ENCODE measurements at regions not wholly inside any gene's neighbourhood (a gene's known extent, or its start where the extent isn't known, plus 50 kb on each side); places are given as distances from the start of the nearest gene placed in this dataset.
"Not testable (repeated sequence)": the region's sequence is repeated elsewhere in the genome, so short reads cannot be mapped to it uniquely, and the experiment has no call there.

GRCh38 chr14:104388541-104389325, 190.8 kb upstream of the C14orf180 start:
- no peak for DNase-seq

DNA sequence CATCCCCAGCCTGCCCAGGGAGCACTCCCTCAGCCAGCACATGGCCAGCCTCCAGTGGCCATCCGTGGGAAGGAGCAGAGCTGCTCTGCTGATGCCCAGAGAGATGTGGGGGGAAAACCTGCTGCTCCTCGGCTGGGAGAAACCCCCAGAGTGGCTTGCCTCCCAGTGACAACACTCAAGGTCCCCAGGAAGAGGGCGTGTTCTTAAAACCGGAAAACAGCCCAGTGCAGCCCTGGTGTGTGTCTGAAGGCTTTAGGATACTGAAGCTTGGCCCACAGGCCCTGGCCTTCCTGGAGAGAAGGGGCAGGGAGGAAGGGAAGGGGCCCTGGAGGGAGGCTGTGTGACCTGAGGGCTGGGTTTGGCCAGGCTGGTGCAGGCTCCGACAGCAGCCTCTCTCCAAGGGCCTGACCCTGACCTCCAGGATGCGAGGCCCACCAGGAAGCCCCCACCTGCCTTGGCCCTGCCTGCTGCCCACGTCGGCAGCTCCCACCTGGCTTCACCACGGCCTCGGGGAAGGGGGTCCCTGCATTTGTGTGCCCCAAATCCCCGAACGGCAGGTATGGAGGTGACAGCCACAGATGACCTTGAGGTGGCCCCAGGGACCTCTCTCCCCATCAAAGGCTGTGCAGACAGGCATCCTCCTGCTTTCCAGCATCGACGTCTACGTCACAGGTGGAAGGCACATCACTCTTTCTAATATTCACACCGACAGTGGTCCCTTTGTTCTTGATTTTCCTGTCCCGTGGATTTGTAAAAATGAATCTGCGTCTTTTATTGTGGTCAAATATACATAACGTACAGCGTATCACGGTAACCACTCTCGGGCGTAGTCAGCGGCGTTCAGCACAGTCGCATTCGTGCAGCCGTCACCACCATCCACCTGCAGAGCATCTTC, 190.0 kb upstream of the C14orf180 start:
- peak; percentile 34 for DNase-seq

DNA sequence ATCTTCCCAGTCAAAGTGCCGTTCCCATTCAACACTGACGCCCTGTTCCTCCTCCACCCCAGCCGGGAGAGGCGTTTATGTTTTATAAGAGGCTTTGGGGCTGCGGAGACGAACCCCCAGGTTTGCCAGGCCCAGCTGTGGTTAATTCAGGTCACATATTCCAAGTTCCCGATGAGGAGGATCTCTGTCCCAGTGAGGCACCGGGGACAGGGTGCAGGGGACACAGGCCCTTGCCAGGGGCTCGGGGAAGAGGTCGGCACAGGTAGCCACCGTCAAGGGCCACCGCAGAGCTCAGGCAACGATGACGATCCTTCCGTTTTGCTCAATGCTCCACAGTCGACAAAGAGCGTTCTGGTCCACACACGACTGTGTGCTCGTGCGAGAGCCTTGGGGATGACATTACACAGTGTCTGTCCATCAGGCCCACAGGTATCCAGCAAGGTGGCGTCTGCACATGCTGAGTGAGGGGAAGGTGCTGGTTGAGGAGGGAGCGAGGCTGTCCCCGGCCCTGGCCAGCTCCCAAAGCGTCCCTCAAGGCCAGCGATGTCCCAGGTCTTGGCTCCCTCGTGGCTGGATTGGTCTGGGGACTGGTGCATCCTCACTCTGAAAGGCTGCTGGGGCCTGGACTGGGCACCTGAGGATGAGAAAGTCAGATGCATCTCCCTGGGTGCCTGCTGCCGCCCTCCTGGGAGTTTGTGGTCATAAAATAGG, 189.2 kb upstream of the C14orf180 start:
- DNase-seq = no peak

DNA sequence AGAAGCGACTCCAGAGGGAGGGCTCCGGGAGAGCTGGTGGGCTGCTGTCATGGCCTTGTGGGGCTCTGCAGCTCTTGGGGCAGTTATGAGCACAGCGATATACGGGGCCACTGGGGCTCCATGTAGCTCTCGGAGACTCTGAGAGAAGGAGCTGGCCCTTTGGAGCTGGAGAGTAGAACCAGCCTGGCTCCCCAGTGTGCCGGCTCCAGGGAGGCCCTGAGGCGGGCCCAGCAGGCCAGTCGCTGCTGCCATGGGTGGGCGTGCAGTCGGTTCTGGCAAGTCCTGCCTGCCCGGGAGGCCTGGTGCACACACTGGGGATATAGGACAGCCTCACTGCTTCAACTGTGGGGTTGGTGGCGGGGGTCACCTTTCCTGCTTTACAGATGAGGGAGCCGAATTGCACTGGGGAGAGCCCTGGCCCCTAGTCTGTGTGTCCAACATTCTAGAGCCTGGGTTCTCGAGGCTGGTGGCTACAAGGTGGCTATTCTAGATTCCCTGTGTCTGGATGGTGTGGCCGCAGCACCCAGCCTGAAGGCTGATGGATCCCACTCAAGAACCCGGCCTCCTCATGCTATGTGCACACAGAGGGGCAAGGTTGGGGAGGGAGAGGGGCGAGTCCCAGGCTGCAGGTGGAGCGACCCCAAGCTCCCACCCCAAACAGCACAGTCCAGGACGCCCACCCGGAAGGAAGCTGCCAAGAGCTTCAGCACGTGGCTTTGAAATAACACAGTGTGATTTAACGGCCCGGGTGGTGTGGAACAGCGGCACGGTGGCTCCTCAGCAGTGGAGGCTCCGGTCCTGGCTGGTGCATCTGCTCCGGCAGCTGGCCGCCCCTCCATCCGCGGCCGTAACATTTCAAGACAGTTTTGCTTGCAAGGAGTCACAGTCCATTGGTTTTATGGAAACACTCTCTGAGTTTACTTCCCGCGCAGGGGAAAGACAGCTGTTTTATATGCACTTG, 188.3 kb upstream of the C14orf180 start:
- no peak for DNase-seq

GRCh38 chr14:104392001-104392395, 187.6 kb upstream of the C14orf180 start:
- DNase-seq = no peak

DNA sequence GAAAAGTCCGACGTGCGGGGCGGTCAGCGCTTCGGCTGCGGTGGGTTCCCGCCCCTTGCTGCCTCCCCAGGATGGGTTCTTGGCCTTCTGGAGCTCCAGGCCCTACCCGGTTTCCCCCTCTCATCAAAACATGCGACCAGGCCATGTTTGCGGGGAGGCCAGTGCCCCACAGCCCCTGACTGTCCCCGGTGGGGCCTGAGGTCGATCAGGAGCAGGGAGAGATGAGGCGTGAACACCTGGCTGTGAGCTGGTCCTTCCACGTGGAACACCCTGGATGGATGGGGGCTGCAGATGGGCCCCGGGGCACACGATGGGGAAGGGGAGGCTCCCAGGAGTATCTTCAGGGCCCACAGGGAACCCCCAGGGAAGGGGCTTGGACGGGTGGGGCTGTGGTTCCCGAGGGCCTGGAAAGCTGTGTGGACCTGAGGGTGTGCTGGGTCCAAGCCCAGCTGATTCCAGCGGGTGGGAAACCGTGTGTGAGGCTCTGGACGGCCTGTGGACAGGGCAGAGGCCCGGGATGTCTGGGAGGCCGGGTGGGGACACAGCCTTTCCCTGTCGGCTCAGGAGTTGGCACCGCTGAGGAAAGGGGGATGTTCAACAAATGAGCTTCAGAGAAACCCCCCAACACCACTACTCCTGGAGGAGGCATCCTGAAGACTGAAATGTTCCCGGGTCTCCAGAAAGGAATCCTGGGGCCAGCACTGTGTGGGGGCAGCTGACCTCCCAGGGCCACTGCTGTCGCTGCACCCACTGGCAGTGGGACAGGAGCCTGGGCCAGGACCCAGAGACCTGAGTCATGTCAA, 187.0 kb upstream of the C14orf180 start:
- no peak for DNase-seq

DNA sequence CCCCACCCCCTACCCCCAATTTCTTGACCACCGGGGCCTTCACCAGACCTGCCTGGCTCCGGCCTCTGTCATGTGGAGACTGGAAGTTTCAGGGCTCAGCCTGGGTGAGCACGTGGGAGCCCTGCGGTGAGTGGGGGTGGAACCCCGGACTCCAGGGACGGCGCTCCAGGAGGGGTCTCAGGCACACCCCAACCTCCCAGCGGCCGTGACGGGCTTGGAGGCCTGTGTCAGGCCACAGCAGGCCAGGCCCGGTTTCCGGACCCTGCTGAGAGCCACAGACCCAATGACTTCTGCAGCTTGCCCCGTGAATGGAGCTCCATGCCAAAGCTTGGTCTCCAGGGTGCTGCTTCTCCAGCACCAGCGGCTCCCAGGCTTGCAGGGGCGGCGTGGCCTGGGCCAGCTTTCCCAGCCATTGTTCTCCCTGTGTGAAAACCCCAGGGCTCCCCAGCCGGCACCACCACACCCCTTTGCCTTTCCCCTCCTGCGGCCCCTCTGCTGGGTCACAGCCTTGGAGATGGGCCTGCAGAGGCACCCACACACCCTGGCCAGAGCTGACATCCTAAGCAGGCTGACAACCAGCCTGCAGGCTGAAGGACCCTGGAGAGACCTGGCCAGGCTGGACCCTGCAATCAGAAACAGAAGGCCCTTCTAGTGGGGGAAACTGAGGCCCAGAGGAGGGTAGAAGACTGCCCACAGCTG, 186.2 kb upstream of the C14orf180 start:
- DNase-seq = no peak

- peak; percentile 66 for DNase-seq
These were observed 185.6 kb upstream of the C14orf180 start for GRCh38 chr14:104393898-104394381.

GRCh38 chr14:104394409-104394851, 185.1 kb upstream of the C14orf180 start:
- no peak for DNase-seq

- no peak for DNase-seq
These were observed 184.3 kb upstream of the C14orf180 start for GRCh38 chr14:104395276-104395675.

DNA sequence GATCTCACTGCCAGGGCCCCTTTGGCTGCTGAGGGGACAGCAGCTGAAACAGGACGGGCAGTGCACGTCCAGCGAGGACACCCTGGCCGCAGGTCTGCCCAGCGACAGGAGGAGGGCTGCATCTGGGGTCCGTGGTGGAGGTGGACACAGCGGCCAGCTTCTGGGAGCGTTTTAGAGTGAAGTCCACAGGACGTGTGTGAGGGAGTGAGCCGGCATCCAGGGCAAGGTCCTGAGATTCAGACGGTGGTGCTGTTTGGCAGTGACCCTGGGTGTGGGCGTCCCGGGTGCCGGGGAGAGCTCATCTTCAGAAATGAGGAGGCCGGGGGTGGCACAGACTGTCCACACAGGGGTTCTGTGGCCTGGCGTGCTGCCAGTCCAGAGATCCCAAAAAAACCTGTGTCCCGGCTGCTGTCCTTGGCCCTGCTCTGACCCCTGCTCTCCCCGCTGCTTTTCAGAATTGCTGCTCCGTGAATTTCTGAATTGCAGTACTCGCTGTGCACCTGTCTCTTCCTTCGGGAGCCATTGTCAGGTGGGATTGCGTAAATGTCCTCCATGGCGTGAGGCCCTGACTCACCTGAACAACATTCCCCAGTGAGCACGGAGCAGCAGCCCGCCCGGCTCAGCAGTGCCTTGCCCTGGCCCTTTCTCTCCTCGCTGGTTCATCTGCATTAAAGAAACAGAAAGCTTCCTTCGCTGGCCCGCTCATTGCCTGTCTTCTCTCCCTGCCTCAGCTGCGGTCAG, 183.5 kb upstream of the C14orf180 start:
- no peak for DNase-seq

DNA sequence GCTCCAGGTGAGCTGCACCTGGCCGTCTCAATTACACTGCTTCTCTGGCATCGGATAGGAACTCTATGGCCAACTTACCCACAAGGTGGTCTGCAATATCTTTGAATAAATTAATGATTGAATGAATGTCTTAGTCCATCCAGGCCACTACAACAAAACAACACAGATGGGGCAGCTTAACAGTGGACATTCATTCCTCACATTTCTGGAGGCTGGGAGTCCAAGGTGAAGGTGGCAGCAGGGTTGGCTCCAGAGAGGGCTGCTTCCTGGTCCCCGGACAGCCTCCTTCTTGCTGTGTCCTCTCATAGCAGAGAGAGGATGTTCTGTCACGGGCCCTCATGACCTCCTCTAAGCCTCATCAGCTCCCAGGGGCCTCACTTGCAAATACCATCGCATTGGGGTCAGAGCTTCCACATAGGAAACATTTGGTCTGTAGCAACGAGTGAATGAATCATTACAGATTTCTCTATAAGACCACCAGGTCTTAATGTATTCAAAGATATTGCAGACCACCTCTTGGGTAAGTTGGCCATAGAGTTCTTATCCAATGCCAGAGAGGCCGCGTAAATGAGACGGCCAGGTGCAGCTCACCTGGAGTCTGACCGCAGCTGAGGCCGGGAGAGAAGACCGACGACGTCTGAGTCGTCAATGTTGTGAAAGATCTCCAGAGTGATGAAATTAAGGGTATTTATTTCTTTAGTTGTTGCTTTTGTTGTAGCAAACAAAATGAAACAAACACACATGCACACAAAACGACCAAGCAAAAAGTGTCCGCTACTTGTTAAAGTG, 182.7 kb upstream of the C14orf180 start:
- no peak for DNase-seq

GRCh38 chr14:104397956-104398355, 181.6 kb upstream of the C14orf180 start:
- DNase-seq = no peak

DNA sequence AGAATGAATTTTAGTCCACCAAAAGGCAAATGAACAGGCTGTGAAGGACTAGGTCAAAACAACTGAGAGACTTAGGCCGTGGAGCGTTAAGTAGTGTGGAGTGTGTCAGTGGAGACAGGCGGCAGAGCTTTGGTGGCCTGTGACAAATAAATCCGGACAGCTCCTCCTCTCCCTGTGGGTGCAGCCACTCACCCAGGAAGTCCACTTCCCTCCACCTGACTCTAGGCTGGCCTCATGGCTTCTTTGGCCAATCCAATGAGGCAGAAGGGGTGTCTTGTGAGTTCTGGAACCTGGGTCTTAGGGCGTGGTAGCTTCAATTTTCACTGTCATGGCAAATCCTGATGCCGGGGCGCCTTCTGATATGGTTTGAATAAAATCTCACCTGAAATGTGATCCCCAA, 180.9 kb upstream of the C14orf180 start:
- DNase-seq = no peak

GRCh38 chr14:104399432-104400155, 180.0 kb upstream of the C14orf180 start:
- no peak for DNase-seq

GRCh38 chr14:104400355-104400754, 179.2 kb upstream of the C14orf180 start:
- DNase-seq = no peak

DNA sequence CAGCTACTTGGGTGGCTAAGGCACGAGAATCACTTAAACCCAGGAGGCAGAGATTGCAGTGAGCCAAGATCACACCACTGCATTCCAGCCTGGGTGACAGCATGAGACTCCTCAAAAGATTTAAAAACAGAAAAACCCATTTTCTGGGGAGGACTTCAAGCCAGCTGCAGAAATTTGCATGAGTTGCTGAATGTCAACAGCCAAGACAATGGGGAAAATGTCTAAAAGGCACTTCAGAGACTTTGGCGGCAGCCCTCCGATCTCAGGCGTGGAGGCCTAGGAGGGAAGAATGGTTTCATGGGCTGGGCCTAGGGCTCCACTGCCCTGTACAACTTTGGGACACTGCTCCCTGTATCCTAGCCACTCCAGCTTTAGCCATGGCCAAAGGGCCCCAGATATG, 177.8 kb upstream of the C14orf180 start:
- DNase-seq = no peak

DNA sequence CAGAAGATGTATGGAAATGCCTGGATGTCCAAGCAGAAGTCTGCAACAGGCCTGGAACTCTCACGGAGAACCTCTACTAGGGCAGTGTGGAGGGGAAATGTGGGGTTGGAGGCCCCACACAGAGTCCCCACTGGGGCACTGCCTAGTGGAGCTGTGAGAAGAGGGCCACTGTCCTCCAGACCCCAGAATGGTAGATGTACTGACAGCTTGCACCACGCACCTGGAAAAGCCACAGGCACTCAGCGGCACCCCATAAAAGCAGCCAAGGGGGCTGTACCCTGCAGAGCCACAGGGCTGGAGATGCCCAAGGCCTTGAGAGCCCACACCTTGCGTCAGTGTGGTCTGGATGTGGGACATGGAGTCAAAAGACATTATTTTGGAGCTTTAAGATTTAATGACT, 177.3 kb upstream of the C14orf180 start:
- DNase-seq = not testable (repeated sequence)
